ENCODE measurements at regions not wholly inside any gene's neighbourhood (a gene's known extent, or its start where the extent isn't known, plus 50 kb on each side); places are given as distances from the start of the nearest gene placed in this dataset.
"Not testable (repeated sequence)": the region's sequence is repeated elsewhere in the genome, so short reads cannot be mapped to it uniquely, and the experiment has no call there.

DNA sequence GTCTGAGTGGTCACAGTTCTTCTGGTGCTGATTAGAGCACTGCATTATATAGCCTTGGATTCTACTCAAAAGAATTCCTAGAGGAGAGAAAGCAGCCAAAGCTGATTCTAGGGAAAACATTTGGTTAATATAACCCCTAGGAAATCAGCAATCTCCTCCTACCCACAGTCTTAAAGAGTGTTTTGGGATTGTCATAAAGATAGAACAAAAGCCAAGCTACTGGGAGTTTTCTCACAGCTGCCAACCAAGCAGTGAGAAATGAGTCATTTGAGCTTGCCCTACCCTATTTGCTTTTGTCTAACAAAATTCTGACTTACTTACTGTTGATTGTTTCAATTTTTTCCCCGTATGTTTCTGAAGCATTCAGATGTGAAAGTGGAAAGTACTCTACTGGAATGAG, 469.3 kb downstream of the PLCL1 start:
- POLR2A ChIA-PET, result no interaction called here
- no peak for ATAC-seq (ENCODE audit: low read depth)
- Mint-ChIP-seq H3K36me3 (no peaks in the 10 kb centered on the region), H3K27me3 (peaks cover 3% of the 10 kb centered on the region), H3K4me1 (no peaks in the 10 kb centered on the region), H3K9me3 (no peaks in the 10 kb centered on the region), H3K27ac (no peak overlapping the region), H3K4me3 (no peak overlapping the region)
- DNase-seq, result no peak

DNA sequence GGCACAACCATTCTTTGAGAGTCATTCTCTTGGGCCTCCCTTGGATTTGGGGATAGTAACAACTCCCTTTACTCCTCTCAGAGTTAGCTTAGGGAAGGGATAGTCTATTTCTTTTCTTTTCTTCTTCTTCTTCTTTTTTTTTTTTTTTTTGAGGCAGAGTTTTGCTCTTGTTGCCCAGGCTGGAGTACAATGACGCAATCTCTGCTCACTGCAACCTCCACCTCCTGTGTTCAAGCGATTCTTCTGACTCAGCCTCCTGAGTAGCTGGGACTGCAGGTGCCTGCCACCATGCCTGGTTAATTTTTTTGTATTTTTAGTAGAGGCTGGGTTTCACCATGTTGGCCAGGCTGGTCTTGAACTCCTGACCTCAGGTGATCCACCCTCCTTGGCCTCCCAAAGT, 465.8 kb downstream of the PLCL1 start:
- H3K9me3 Mint-ChIP-seq; H3K4me3 Mint-ChIP-seq; DNase-seq; H3K27me3 Mint-ChIP-seq; ATAC-seq (ENCODE audit: low read depth); H3K4me1 Mint-ChIP-seq; H3K36me3 Mint-ChIP-seq; H3K27ac Mint-ChIP-seq; POLR2A ChIA-PET: not testable (repeated sequence)

DNA sequence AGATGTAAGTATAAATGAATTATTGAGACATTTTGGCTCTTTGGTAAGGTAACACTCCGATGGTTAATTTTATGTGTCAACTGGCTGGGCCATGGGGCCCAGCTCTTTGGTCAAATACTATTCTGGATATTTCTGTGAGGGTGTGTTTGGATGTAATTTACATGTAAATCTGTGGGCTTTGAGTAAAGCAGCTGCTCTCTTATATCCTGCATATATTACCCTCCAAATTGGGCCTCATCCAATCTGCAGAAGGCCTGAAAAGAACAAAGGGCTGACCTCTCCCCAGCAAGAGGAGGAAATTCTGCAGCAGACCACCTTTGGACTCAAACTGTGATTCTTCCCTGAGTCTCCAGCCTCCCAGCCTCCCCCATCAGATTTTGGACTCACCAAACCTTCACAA, 464.1 kb downstream of the PLCL1 start:
- no peak overlapping the region for H3K4me3 Mint-ChIP-seq
- H3K27ac Mint-ChIP-seq, result no peak overlapping the region
- DNase-seq, result no peak
- POLR2A ChIA-PET, result no interaction called here
- no peaks in the 10 kb centered on the region for H3K4me1 Mint-ChIP-seq
- ATAC-seq (ENCODE audit: low read depth), result no peak
- H3K27me3 Mint-ChIP-seq, result peaks cover 3% of the 10 kb centered on the region
- no peaks in the 10 kb centered on the region for H3K9me3 Mint-ChIP-seq
- no peaks in the 10 kb centered on the region for H3K36me3 Mint-ChIP-seq

DNA sequence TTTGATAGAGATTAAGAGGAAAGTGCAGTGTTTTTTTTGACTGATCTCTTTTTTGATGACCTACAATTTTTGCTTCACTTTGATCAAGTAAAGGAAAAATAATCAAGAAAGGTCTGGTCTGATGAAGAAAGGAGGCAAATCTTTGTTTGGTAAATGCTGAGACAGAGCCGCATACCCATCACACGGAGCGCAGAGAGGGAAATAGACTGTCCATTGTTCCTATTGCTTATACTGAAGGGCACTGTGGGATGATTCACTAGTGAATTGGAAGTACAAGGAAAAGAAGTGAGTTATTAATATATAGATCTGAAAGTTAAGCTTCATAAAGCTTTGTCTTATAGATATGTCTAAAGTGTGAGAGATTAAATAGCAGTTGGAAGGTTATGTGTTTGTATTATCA, 455.1 kb downstream of the PLCL1 start:
- POLR2A ChIA-PET, result no interaction called here
- Mint-ChIP-seq H3K27ac (no peak overlapping the region), H3K27me3 (peaks cover 14% of the 10 kb centered on the region), H3K36me3 (no peaks in the 10 kb centered on the region), H3K4me3 (no peak overlapping the region), H3K4me1 (no peaks in the 10 kb centered on the region), H3K9me3 (no peaks in the 10 kb centered on the region)
- DNase-seq (no peak), ATAC-seq (ENCODE audit: low read depth) (no peak)

DNA sequence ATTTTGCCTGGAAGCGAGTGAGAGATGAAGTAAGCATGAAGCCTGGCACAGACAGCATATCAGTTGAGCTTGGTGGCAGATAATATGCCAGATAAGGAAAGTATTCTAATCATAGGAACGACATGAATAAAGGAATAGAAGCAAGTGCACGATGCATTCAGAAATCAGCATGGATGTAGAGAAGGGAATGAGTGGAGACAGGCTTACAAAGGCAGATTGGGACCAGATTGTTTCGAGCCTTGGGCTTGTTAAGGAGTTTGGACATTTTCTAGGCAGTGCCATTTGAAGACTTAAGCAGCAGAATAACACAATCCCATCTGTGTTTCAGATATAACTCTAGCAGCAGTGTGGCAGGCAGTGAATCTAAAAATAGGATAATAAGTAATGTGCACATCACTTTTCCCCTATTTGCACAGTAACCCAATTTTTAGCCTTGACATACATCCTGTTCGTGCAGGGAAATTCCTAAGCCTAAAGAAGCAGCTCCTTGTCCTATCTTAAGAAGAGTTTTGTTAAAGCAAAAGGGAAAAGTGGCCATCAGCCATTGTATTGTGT, 450.2 kb downstream of the PLCL1 start:
- no peak for DNase-seq
- Mint-ChIP-seq H3K27ac (no peak overlapping the region), H3K27me3 (peaks cover 21% of the 10 kb centered on the region), H3K36me3 (no peaks in the 10 kb centered on the region), H3K4me3 (no peak overlapping the region), H3K9me3 (no peaks in the 10 kb centered on the region), H3K4me1 (no peaks in the 10 kb centered on the region)
- ATAC-seq (ENCODE audit: low read depth), result no peak
- POLR2A ChIA-PET, result interaction anchor here (0.6 kb wide), 1 partner anchor 23 kb away, joined by 3 read pairs; no protein-coding TSS in a partner anchor

DNA sequence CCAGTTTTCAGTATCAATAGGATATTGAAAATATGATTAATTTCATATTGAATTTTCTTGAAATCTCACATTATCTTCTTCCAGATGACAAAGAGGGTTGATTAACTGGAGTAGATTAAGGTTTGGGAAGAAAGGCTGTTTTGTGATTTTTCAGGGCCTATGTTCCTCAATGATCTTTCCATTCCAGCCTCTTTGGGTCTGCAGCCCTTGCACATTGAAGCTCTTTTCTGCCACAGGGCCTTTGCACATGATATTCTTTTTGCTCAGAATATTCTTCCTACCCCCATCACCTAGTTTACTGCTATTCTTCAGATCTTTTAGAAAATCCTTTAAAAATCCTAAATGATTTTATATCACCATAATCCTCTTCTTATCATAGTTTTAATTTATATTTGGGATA, 449.6 kb downstream of the PLCL1 start:
- Mint-ChIP-seq H3K4me1 (no peaks in the 10 kb centered on the region), H3K27me3 (peaks cover 17% of the 10 kb centered on the region), H3K9me3 (no peaks in the 10 kb centered on the region), H3K36me3 (no peaks in the 10 kb centered on the region), H3K27ac (no peak overlapping the region), H3K4me3 (no peak overlapping the region)
- ATAC-seq (ENCODE audit: low read depth) (no peak), DNase-seq (no peak)
- POLR2A ChIA-PET, result no interaction called here

DNA sequence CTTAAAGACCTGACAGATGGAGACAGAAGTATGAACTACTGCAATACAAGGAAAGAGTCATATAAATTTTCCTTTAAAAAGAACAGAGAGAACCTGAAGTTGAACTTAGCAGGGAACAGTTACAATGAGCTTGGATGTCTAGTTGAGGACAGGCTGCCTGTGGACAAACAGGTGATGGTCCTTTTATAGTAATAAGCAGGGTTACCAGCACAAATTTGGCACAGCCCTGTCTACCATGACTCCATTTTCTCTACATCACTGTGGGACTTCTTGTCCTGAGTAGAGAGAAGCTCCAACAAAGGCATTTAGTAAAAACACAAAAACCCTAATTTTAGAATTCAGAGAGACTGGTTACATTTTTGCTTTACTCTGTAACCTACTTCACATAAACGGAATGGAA, 448.1 kb downstream of the PLCL1 start:
- Mint-ChIP-seq H3K27ac (no peak overlapping the region), H3K4me3 (no peak overlapping the region), H3K36me3 (no peaks in the 10 kb centered on the region), H3K9me3 (no peaks in the 10 kb centered on the region), H3K27me3 (peaks cover 20% of the 10 kb centered on the region), H3K4me1 (no peaks in the 10 kb centered on the region)
- POLR2A ChIA-PET, result no interaction called here
- ATAC-seq (ENCODE audit: low read depth) (no peak), DNase-seq (no peak)

DNA sequence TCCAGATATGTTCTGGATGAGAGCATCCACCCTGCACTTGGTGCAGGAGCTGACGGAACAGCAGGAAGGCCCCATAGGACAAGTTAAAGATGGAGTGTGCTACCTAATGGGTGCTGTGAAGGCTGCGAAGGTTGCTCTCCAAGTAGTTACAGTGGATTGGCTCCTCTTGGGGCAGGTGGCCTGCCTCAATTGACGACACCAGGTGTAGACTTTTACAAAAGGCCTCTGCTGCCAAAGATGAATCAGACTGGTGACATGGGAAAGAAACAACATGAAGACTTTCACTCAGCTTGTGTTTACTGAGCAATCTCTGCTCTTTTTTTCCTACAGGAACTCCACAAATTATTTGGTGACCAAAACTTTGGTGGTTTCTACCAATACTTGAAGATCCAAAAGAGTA, 437.7 kb downstream of the PLCL1 start:
- H3K9me3 Mint-ChIP-seq, result no peaks in the 10 kb centered on the region
- no peak overlapping the region for H3K4me3 Mint-ChIP-seq
- POLR2A ChIA-PET, result no interaction called here
- DNase-seq, result no peak
- ATAC-seq (ENCODE audit: low read depth), result no peak
- H3K4me1 Mint-ChIP-seq, result no peaks in the 10 kb centered on the region
- H3K27me3 Mint-ChIP-seq, result peaks cover 10% of the 10 kb centered on the region
- no peaks in the 10 kb centered on the region for H3K36me3 Mint-ChIP-seq
- H3K27ac Mint-ChIP-seq, result no peak overlapping the region

DNA sequence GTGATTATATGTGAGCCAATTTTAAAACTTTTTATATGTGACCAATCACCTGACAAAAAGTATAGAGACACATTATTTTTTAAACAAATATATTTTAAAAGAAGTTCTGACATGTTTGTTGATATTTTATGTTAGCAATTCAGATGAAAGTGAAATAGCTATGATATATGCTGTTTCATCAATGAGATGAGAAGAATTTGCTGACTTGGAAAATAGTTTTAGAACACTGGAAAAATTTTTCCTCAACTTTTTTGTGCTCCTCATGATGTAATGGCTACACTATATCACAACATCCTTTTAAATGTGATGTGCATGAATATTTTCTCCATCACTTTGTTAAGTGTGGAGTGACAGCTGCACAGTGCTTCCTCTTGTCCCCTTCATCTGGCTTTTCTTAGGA, 434.0 kb downstream of the PLCL1 start:
- Mint-ChIP-seq H3K9me3 (no peaks in the 10 kb centered on the region), H3K27ac (no peak overlapping the region)

DNA sequence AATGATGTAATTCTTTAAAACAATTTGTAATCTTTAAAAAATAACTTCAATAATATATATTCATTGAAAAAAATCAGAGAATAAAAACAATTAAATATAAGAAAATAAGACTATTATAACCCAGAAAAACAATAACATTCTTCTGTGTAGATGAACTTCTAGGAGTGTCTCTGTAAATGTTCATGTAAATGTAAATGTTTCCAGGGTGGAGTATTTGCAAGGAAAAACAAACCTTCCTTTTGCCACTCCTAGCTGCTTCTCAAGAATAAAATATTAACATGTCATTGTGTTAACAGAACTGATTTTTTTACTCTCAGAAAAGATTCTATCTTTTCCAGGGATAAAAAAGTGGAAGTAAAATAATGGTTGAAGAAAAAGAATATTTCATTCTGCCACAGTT, 431.9 kb downstream of the PLCL1 start:
- POLR2A ChIA-PET, result no interaction called here
- Mint-ChIP-seq H3K4me3 (no peak overlapping the region), H3K27ac (no peak overlapping the region), H3K9me3 (no peaks in the 10 kb centered on the region), H3K27me3 (peaks cover 16% of the 10 kb centered on the region), H3K36me3 (no peaks in the 10 kb centered on the region), H3K4me1 (no peaks in the 10 kb centered on the region)
- no peak for DNase-seq
- ATAC-seq (ENCODE audit: low read depth), result no peak

More for the DNA sequence above, 434.0 kb downstream of the PLCL1 start:
- Mint-ChIP-seq H3K36me3 (no peaks in the 10 kb centered on the region), H3K4me1 (no peaks in the 10 kb centered on the region), H3K27me3 (peaks cover 16% of the 10 kb centered on the region), H3K4me3 (no peak overlapping the region)
- no peak for DNase-seq
- POLR2A ChIA-PET, result no interaction called here
- ATAC-seq (ENCODE audit: low read depth), result no peak

DNA sequence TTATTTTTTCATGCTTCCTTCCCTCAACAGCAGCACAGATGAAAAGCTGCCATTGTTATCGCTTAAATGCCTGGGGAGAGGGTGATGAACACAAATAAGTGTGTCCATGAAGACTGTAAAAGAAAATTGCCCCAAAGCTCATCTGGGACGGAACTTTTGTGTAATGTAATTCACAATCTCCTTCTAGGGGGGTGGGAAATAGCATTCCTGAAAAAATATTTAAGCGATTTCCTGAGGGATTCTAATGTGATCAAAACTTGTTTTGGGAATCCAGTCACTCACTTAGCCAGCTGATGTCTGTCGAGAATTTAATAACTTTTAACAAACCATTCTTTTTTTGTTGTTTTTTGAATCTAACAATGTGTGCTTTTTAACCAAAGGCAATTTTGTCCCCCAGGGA, 427.9 kb downstream of the PLCL1 start:
- POLR2A ChIA-PET, result no interaction called here

DNA sequence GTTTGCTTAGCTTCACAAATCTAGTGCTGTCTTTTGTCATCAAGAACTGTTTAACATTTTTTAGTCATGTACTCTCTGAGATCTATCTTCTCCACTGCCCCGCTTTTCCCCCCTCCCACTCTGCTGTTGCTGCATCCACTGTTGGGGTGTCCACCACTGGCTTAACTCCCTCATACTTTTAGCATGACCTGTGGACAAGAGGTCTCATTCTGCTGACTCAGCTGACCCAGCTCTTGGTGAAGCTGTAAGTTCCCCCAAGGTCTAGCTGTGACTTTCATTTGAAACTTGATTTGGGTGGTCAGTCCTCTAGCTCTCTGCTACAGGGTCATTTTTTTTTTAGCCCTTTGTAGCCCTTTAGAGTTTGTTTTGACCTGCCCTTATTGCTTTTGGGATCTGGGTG, 427.2 kb downstream of the PLCL1 start:
- no peak overlapping the region for H3K4me3 Mint-ChIP-seq
- no peak overlapping the region for H3K27ac Mint-ChIP-seq
- POLR2A ChIA-PET, result no interaction called here
- H3K27me3 Mint-ChIP-seq, result peaks cover 23% of the 10 kb centered on the region
- ATAC-seq (ENCODE audit: low read depth) (no peak), DNase-seq (no peak)
- H3K4me1 Mint-ChIP-seq, result no peaks in the 10 kb centered on the region
- H3K36me3 Mint-ChIP-seq, result no peaks in the 10 kb centered on the region
- H3K9me3 Mint-ChIP-seq, result no peaks in the 10 kb centered on the region

More for the DNA sequence above, 427.9 kb downstream of the PLCL1 start:
- no peak for ATAC-seq (ENCODE audit: low read depth)
- Mint-ChIP-seq H3K36me3 (no peaks in the 10 kb centered on the region), H3K9me3 (no peaks in the 10 kb centered on the region), H3K27ac (no peak overlapping the region), H3K4me3 (no peak overlapping the region), H3K27me3 (peaks cover 21% of the 10 kb centered on the region), H3K4me1 (no peaks in the 10 kb centered on the region)
- no peak for DNase-seq

DNA sequence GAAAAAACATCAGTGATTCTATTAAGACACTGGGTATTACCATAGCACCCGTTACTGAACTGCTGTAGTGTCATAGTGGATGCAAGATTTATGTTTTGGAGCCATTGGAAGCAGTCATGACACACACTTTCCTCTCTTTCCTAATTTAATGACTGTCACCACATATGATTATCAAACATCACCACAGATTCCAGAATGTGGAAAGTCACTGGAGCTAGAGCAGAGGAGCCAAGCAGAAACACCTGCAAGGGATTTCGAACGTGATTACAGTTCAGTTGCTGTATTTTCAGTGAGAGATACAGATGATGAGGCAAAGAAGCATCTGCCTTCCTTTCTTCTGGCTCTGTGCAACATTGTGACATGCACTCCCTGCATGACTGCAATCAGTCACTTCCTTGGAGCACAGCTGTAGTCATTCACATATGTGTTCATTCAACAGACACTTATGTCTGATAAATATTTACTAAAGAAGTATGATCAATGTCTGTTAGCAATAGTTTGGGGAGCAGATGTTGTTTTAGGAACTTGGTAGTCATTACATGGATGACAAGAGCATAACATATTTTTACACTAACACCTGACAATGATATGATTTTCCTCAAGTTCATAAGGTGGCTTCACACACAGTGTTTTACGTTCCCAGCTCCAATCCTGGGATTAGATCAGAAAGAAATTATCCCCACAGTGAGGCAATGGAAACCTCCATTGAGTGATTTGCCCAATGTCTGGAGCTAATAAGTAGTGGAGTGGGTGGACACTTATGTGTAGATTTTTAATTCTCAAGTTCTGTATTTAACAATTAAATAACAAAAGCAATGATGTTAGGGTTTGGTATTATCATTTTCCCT, 416.6 kb downstream of the PLCL1 start:
- no peaks in the 10 kb centered on the region for H3K27me3 Mint-ChIP-seq
- ATAC-seq (ENCODE audit: low read depth) (no peak), DNase-seq (no peak)
- H3K4me1 Mint-ChIP-seq, result no peaks in the 10 kb centered on the region
- no peak overlapping the region for H3K4me3 Mint-ChIP-seq
- no peak overlapping the region for H3K27ac Mint-ChIP-seq
- H3K9me3 Mint-ChIP-seq, result no peaks in the 10 kb centered on the region
- no peaks in the 10 kb centered on the region for H3K36me3 Mint-ChIP-seq
- POLR2A ChIA-PET, result no interaction called here

DNA sequence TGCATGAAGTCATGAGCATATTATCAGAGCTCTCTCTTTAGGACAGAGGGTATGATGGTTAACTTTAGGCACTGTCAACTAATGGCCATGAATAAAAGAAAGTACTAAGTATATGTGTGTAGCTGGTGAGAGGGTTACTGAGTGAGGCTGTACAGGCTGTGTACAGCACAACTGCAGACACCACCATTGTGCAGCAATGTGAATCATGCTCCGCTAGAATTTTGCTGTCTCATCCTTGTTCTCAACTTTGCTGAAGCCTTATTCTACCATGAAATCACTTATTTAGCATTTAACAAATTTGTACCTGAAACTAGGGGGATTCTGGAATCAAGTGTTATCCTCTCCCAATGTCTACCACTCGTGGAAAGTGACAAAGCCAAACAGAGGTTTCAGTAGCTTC, 414.9 kb downstream of the PLCL1 start:
- no peaks in the 10 kb centered on the region for H3K27me3 Mint-ChIP-seq
- no peaks in the 10 kb centered on the region for H3K36me3 Mint-ChIP-seq
- H3K4me3 Mint-ChIP-seq, result no peak overlapping the region
- POLR2A ChIA-PET, result no interaction called here
- no peaks in the 10 kb centered on the region for H3K9me3 Mint-ChIP-seq
- no peaks in the 10 kb centered on the region for H3K4me1 Mint-ChIP-seq
- H3K27ac Mint-ChIP-seq, result no peak overlapping the region
- ATAC-seq (ENCODE audit: low read depth) (no peak), DNase-seq (no peak)

All from activated naive CD8-positive, alpha-beta T cell treated with anti-CD3 and anti-CD28 coated beads, Interleukin-2, amount 10 ng/mL, durations not matched to agents 7 days and 5 days (primary cell).